Stimulated activated naive CD4-positive, alpha-beta T cell (primary cell): ENCODE measurements at regions not wholly inside any gene's neighbourhood (a gene's known extent, or its start where the extent isn't known, plus 50 kb on each side); places are given as distances from the start of the nearest gene placed in this dataset.

Source experiments
- DNase-seq, 6 experiments: peaks; one replicate each; lab custom pipeline; 2025; lab: John Stamatoyannopoulos, UW

GRCh38 chr22:47298017-47298785 lies 535.8 kb downstream of the TBC1D22A start:
- DNase-seq = no peak

GRCh38 chr22:47297261-47298016 lies 535.0 kb downstream of the TBC1D22A start:
- no peak for DNase-seq

GRCh38 chr22:47296405-47297260 lies 534.2 kb downstream of the TBC1D22A start:
- no peak for DNase-seq

GRCh38 chr22:47295982-47296381 lies 533.5 kb downstream of the TBC1D22A start:
- DNase-seq = no peak

GRCh38 chr22:47295226-47295901 lies 532.9 kb downstream of the TBC1D22A start:
- no peak for DNase-seq

- DNase-seq = no peak
Measured at GRCh38 chr22:47294576-47294975, 532.1 kb downstream of the TBC1D22A start.

GRCh38 chr22:47294222-47294532 lies 531.7 kb downstream of the TBC1D22A start:
- no peak for DNase-seq

- DNase-seq = no peak
Measured at GRCh38 chr22:47293368-47294221, 531.1 kb downstream of the TBC1D22A start.

GRCh38 chr22:47292546-47293320 lies 530.3 kb downstream of the TBC1D22A start:
- DNase-seq = no peak

GRCh38 chr22:47291565-47292495 lies 529.4 kb downstream of the TBC1D22A start:
- DNase-seq = no peak

GRCh38 chr22:47290706-47291430 lies 528.4 kb downstream of the TBC1D22A start:
- DNase-seq = no peak

GRCh38 chr22:47289336-47289985 lies 527.0 kb downstream of the TBC1D22A start:
- no peak for DNase-seq

GRCh38 chr22:47288680-47289079 lies 526.2 kb downstream of the TBC1D22A start:
- no peak for DNase-seq

GRCh38 chr22:47287516-47287915 lies 525.1 kb downstream of the TBC1D22A start:
- no peak for DNase-seq

GRCh38 chr22:47286590-47286989 lies 524.1 kb downstream of the TBC1D22A start:
- DNase-seq = no peak

GRCh38 chr22:47285981-47286380 lies 523.5 kb downstream of the TBC1D22A start:
- no peak for DNase-seq

GRCh38 chr22:47284822-47285221 lies 522.4 kb downstream of the TBC1D22A start:
- DNase-seq = no peak

GRCh38 chr22:47284360-47284759 lies 521.9 kb downstream of the TBC1D22A start:
- DNase-seq = no peak
